ENCODE measurements at regions not wholly inside any gene's neighbourhood (a gene's known extent, or its start where the extent isn't known, plus 50 kb on each side); places are given as distances from the start of the nearest gene placed in this dataset.
"Not testable (repeated sequence)": the region's sequence is repeated elsewhere in the genome, so short reads cannot be mapped to it uniquely, and the experiment has no call there.

- no peak for DNase-seq
These were observed 97.6 kb downstream of the ANAPC4 start for GRCh38 chr4:25474690-25475089.

GRCh38 chr4:25477221-25477620, 100.2 kb downstream of the ANAPC4 start:
- no peak for DNase-seq

- no peak for DNase-seq
These were observed 104.6 kb downstream of the ANAPC4 start for GRCh38 chr4:25481648-25482047.

- no peak for DNase-seq
These were observed 107.2 kb downstream of the ANAPC4 start for GRCh38 chr4:25484243-25484721.

- no peak for DNase-seq
These were observed 108.0 kb downstream of the ANAPC4 start for GRCh38 chr4:25485104-25485503.

GRCh38 chr4:25486171-25486570, 109.1 kb downstream of the ANAPC4 start:
- no peak for DNase-seq

- no peak for DNase-seq
These were observed 110.1 kb downstream of the ANAPC4 start for GRCh38 chr4:25487155-25487554.

- no peak for DNase-seq
These were observed 112.3 kb downstream of the ANAPC4 start for GRCh38 chr4:25489253-25489797.

- DNase-seq = no peak
These were observed 116.4 kb downstream of the ANAPC4 start for GRCh38 chr4:25493466-25493865.

- no peak for DNase-seq
These were observed 117.1 kb downstream of the ANAPC4 start for GRCh38 chr4:25494166-25494565.

GRCh38 chr4:25500626-25501316, 123.7 kb downstream of the ANAPC4 start:
- peak; percentile 54 for DNase-seq

- DNase-seq = no peak
These were observed 125.1 kb downstream of the ANAPC4 start for GRCh38 chr4:25502115-25502514.

GRCh38 chr4:25503779-25504178, 126.7 kb downstream of the ANAPC4 start:
- DNase-seq = no peak

GRCh38 chr4:25504932-25505636, 128.0 kb downstream of the ANAPC4 start:
- no peak for DNase-seq

- no peak for DNase-seq
These were observed 128.6 kb downstream of the ANAPC4 start for GRCh38 chr4:25505637-25505991.

GRCh38 chr4:25506032-25506571, 129.0 kb downstream of the ANAPC4 start:
- no peak for DNase-seq

GRCh38 chr4:25509646-25510045, 132.6 kb downstream of the ANAPC4 start:
- DNase-seq = no peak

- not testable (repeated sequence) for DNase-seq
These were observed 134.8 kb downstream of the ANAPC4 start for GRCh38 chr4:25511823-25512222.

GRCh38 chr4:25513814-25514213, 136.8 kb downstream of the ANAPC4 start:
- DNase-seq = no peak

GRCh38 chr4:25523405-25523804, 132.2 kb upstream of the SLC34A2 start:
- DNase-seq = peak; percentile 2

- DNase-seq = no peak
These were observed 131.0 kb upstream of the SLC34A2 start for GRCh38 chr4:25524663-25525062.

- no peak for DNase-seq
These were observed 129.8 kb upstream of the SLC34A2 start for GRCh38 chr4:25525896-25526295.

GRCh38 chr4:25527034-25527433, 128.6 kb upstream of the SLC34A2 start:
- DNase-seq = no peak

- no peak for DNase-seq
These were observed 127.3 kb upstream of the SLC34A2 start for GRCh38 chr4:25528391-25528790.
